ENCODE measurements at regions not wholly inside any gene's neighbourhood (a gene's known extent, or its start where the extent isn't known, plus 50 kb on each side); places are given as distances from the start of the nearest gene placed in this dataset.

- ATAC-seq (ENCODE audit: low read depth) = no peak
- Mint-ChIP-seq H3K4me1 (no peaks in the 10 kb centered on the region), H3K27ac (no peak overlapping the region), H3K4me3 (no peak overlapping the region), H3K9me3 (ENCODE audit: insufficient read depth) (peaks cover 3% of the 10 kb centered on the region), H3K27me3 (no peaks in the 10 kb centered on the region)
- DNase-seq = no peak
- TF ChIP-seq EZH2 (IDR thresholded peaks at IDR 0.05; ENCODE audit: borderline replicate concordance, insufficient read depth, low read depth, low read length, poor library complexity, severe bottlenecking) (no peak), CTCF (IDR thresholded peaks at IDR 0.05) (no peak)
- WGBS (ENCODE audit: insufficient coverage) = 70% methylated on average over 1 of the region's 1 CpG
- no peak overlapping the region for H2AFZ ChIP-seq (ENCODE audit: insufficient read depth, low read depth, low read length, poor library complexity, severe bottlenecking)
- no peaks in the 10 kb centered on the region for H3K4me1 ChIP-seq (ENCODE audit: control insufficient read depth in 2 of 2, insufficient read depth in 2 of 2, low read length in 2 of 2)
- intact Hi-C loops (cut with micrococcal nuclease) = no loop called here
- no peak overlapping the region for H3K4me2 ChIP-seq (replicated peaks; ENCODE audit: low read depth, low read length, poor library complexity, severe bottlenecking)
- H3K4me3 ChIP-seq (ENCODE audit: control extremely low read depth in 1 of 5, extremely low read depth in 1 of 5, insufficient read depth in 1 of 5, low read depth in 2 of 5, low read length in 4 of 5) = no peak overlapping the region
- ChIA-PET POLR2A (no interaction called here), CTCF (interaction anchor here (0.7 kb wide), 1 partner anchor 273 kb away, joined by 4 read pairs; no protein-coding TSS in a partner anchor)
- H3K27me3 ChIP-seq (replicated peaks in 1 of 4; ENCODE audit: control extremely low read depth in 1 of 4, control insufficient read depth in 3 of 4, insufficient read depth in 4 of 4, low read length in 3 of 4) = no peaks in the 10 kb centered on the region
- H4K20me1 ChIP-seq (ENCODE audit: control insufficient read depth, insufficient read depth, low read length, poor library complexity, severe bottlenecking) = no peaks in the 10 kb centered on the region
- peaks cover 0 to 2% (median 0%) of the 10 kb centered on the region in 3 donors for H3K9me3 ChIP-seq (ENCODE audit: control extremely low read depth in 1 of 3, control insufficient read depth in 2 of 3, insufficient read depth in 1 of 3, low read length in 2 of 3)
- H3K9ac ChIP-seq (ENCODE audit: low read length) = no peak overlapping the region
- H3K79me2 ChIP-seq (ENCODE audit: control insufficient read depth, insufficient read depth, low read length) = no peaks in the 10 kb centered on the region
- no peaks in the 10 kb centered on the region for H3K36me3 ChIP-seq (replicated peaks in 1 of 2; ENCODE audit: control extremely low read depth in 1 of 2, control insufficient read depth in 1 of 2, extremely low read depth in 1 of 2, insufficient read depth in 2 of 2, low read length in 1 of 2)
- no peak overlapping the region for H3K27ac ChIP-seq (ENCODE audit: low read length in 2 of 2)
These were observed 1022.6 kb downstream of the KCNMA1 start for GRCh38 chr10:76615049-76615448.

Data from B cell (primary cell).